Adrenal gland (tissue), 5 donors: ENCODE measurements at regions not wholly inside any gene's neighbourhood (a gene's known extent, or its start where the extent isn't known, plus 50 kb on each side); places are given as distances from the start of the nearest gene placed in this dataset.

ENCODE experiments used
- POLR2A ChIP-seq, 2 donors: fragments of 450-650 bp; IDR thresholded peaks; one replicate each; pipeline ENCODE4 v1.6.1; 2017; ENCODE audit warnings: antibody characterized with exemption in 2 of 2, mild to moderate bottlenecking in 2 of 2, moderate library complexity in 1 of 2
- TF ChIP-seq, protein P1 (sequence below), 6 experiments: fragments of 450-650 bp in 4 of 6; fragments of 200-600 bp in 2 of 6; sonication (generic) in 1 of 6; IDR thresholded peaks; 1 replicate in 5 of 6; 2 replicates in 1 of 6; pipeline versions ENCODE4 v1.5.1 to v1.8.0; 2016 to 2021; ENCODE audit warnings: antibody characterized with exemption in 6 of 6, mild to moderate bottlenecking in 2 of 6, moderate library complexity in 1 of 6
- donor health status: DM: no; HTN: no; CAD: no.

DNA sequence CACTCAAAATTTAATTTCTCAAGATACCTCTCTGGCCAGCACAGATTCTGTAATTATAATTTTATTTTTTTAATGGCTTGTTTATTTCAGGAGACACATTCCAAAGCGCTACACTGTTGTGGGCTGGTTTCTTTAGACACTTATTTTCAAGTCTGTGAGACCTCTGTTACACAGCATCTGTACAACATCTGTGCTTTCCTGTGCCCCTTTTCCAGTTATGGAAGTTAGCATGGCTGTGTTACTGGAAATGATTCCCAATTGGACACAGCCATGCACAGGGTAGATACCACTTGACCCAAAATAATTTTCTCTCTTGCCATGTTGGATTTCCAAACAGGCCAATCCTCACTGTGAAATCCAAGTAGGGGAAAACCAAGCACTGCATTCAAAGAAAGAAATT, 172.3 kb upstream of the ADCY1 start:
- TF ChIP-seq, protein P1, sequence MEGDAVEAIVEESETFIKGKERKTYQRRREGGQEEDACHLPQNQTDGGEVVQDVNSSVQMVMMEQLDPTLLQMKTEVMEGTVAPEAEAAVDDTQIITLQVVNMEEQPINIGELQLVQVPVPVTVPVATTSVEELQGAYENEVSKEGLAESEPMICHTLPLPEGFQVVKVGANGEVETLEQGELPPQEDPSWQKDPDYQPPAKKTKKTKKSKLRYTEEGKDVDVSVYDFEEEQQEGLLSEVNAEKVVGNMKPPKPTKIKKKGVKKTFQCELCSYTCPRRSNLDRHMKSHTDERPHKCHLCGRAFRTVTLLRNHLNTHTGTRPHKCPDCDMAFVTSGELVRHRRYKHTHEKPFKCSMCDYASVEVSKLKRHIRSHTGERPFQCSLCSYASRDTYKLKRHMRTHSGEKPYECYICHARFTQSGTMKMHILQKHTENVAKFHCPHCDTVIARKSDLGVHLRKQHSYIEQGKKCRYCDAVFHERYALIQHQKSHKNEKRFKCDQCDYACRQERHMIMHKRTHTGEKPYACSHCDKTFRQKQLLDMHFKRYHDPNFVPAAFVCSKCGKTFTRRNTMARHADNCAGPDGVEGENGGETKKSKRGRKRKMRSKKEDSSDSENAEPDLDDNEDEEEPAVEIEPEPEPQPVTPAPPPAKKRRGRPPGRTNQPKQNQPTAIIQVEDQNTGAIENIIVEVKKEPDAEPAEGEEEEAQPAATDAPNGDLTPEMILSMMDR (IDR thresholded peaks at IDR 0.05): no peak
- no peak for TF ChIP-seq POLR2A (IDR thresholded peaks at IDR 0.05)
